HL-60 (cell line): ENCODE measurements at regions not wholly inside any gene's neighbourhood (a gene's known extent, or its start where the extent isn't known, plus 50 kb on each side); places are given as distances from the start of the nearest gene placed in this dataset.

Experiments
- DNase-seq, 2 experiments: peaks; one replicate each; pipeline ENCODE4 v3.0.0-alpha.2; 2010 to 2020; ENCODE audit warnings: low read depth in 1 of 2, low spot score in 1 of 2
- H3K27ac ChIP-seq: fragments of 250-450 bp; sonication (Bioruptor Pico); replicated peaks from 2 replicates; pipeline ENCODE4 v1.5.1; 2020; ENCODE audit warnings: mild to moderate bottlenecking, moderate library complexity
- H3K27me3 ChIP-seq: fragments of 250-450 bp; sonication (Bioruptor Pico); 2 replicates; pipeline ENCODE4 v1.5.1; 2021; ENCODE audit warnings: mild to moderate bottlenecking, moderate library complexity; ENCODE audit not compliant: insufficient read depth, poor library complexity, severe bottlenecking
- H3K4me3 ChIP-seq: replicated peaks from 2 replicates; pipeline ENCODE4 v1.5.1; 2011; ENCODE audit warnings: mild to moderate bottlenecking, control low read depth, low read length; ENCODE audit not compliant: insufficient read depth
- CTCF ChIP-seq: IDR thresholded peaks from one replicate; pipeline ENCODE4 v1.5.1; 2011; ENCODE audit warnings: low read length, control low read depth, inconsistent platforms; ENCODE audit not compliant: insufficient read depth
- GABPA ChIP-seq: IDR thresholded peaks from 2 replicates; pipeline ENCODE4 v1.6.1; 2012; ENCODE audit warnings: low read depth
- POLR2AphosphoS5 ChIP-seq: IDR thresholded peaks from 2 replicates; pipeline ENCODE4 v1.6.1; 2012; ENCODE audit warnings: low read depth
- SPI1 ChIP-seq: IDR thresholded peaks from 2 replicates; pipeline ENCODE4 v1.6.1; 2012; ENCODE audit warnings: low read depth, mild to moderate bottlenecking, borderline replicate concordance
- TF ChIP-seq, protein P1 (sequence below): IDR thresholded peaks from 2 replicates; pipeline ENCODE4 v1.6.1; 2012; ENCODE audit warnings: low read depth; ENCODE audit not compliant: insufficient replicate concordance

DNA sequence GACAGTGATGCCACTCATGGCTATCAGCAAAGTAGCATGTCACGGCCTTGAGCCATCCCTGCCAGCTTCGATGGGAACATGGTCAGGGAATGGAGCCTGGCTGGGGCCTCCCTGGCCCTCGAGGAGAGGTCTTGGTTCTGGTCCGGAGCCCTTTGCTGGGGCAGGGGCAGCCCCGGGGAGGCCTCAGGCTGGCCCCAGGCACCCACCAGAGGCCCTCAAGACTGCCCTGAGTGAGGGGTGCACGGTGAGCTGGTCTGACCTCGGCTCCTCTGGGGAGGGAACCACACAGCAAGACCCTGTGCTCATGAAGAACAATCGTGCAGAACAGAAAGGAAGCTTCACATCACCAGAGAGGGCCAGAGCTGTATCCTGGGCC lies 75.2 kb upstream of the OTOS start:
- TF ChIP-seq GABPA (no peak), POLR2AphosphoS5 (no peak), CTCF (no peak), SPI1 (no peak)
- TF ChIP-seq, protein P1, sequence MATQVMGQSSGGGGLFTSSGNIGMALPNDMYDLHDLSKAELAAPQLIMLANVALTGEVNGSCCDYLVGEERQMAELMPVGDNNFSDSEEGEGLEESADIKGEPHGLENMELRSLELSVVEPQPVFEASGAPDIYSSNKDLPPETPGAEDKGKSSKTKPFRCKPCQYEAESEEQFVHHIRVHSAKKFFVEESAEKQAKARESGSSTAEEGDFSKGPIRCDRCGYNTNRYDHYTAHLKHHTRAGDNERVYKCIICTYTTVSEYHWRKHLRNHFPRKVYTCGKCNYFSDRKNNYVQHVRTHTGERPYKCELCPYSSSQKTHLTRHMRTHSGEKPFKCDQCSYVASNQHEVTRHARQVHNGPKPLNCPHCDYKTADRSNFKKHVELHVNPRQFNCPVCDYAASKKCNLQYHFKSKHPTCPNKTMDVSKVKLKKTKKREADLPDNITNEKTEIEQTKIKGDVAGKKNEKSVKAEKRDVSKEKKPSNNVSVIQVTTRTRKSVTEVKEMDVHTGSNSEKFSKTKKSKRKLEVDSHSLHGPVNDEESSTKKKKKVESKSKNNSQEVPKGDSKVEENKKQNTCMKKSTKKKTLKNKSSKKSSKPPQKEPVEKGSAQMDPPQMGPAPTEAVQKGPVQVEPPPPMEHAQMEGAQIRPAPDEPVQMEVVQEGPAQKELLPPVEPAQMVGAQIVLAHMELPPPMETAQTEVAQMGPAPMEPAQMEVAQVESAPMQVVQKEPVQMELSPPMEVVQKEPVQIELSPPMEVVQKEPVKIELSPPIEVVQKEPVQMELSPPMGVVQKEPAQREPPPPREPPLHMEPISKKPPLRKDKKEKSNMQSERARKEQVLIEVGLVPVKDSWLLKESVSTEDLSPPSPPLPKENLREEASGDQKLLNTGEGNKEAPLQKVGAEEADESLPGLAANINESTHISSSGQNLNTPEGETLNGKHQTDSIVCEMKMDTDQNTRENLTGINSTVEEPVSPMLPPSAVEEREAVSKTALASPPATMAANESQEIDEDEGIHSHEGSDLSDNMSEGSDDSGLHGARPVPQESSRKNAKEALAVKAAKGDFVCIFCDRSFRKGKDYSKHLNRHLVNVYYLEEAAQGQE, result no peak
- Histone ChIP-seq H3K27ac (no peak overlapping the region), H3K27me3 (no peaks in the 10 kb centered on the region), H3K4me3 (no peak overlapping the region)
- no peak for DNase-seq

GRCh38 chr2:240216167-240216566 lies 75.7 kb upstream of the OTOS start:
- TF ChIP-seq POLR2AphosphoS5 (no peak), SPI1 (no peak)
- Histone ChIP-seq H3K4me3 (no peak overlapping the region), H3K27me3 (no peaks in the 10 kb centered on the region), H3K27ac (no peak overlapping the region)
- no peak for DNase-seq

GRCh38 chr2:240217431-240218301 lies 77.2 kb upstream of the OTOS start:
- no peaks in the 10 kb centered on the region for H3K27me3 ChIP-seq
- no peak overlapping the region for H3K4me3 ChIP-seq
- no peak overlapping the region for H3K27ac ChIP-seq
- TF ChIP-seq, protein P1, result no peak
- TF ChIP-seq GABPA, result no peak
- TF ChIP-seq CTCF, result no peak
- no peak for TF ChIP-seq SPI1
- no peak for TF ChIP-seq POLR2AphosphoS5
- DNase-seq, result no peak

DNA sequence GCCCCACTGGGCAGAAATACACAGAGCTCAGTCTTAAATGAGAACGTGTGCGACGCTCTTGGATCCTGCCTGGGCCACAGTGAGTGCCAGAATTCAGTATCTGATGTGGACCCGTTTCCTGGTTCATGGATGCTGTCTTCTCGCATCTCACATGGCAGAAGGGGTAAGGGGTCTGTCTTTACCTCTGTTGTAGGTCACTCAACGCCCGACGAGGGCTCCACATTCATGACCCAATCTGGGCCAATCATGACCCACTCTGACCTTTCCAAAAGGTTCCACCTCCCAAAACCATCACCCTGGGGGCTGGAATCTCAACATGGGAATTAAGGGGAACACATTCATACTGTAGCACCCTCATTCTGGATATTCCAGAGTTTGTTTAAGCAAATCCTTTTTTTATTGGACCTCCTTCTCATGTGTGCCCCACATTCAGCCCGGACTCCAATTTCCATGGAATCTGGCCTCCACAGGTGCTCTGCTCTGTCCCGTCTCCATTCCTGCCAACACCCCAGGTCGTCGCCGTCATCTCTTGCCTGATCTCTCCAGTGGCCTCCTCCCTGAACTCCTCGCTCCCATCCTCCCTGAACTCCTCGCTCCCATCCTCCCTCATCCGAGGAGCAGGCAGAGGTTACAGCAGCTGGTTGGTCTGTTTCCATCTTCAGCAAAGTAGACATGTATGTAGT lies 78.9 kb upstream of the OTOS start:
- TF ChIP-seq GABPA, result no peak
- TF ChIP-seq, protein P1, result no peak
- no peak for TF ChIP-seq CTCF
- no peak for TF ChIP-seq SPI1
- TF ChIP-seq POLR2AphosphoS5, result no peak
- Histone ChIP-seq H3K4me3 (no peak overlapping the region), H3K27ac (no peak overlapping the region), H3K27me3 (no peaks in the 10 kb centered on the region)
- DNase-seq, result no peak
